ENCODE measurements at regions not wholly inside any gene's neighbourhood (a gene's known extent, or its start where the extent isn't known, plus 50 kb on each side); places are given as distances from the start of the nearest gene placed in this dataset.

DNA sequence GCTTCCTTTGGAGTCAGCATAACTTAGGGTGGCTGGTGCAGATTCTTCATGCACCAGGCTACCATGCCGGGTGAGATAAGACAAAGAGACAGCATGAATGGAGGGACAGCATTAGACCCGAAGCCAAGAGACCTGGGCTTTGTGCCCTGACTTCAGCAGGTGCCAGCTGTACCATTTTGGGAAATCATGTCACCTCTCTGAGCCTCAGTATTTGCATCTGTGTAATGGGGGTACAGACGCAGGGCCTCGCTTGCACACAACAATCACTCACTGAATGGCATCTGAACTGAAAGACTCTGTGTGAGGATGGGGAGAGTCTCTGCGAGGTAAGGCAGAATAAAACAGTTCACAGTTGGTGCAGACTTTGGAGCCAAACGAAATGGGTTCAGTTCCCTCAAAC lies 1053.7 kb downstream of the VRK1 start:
- no peak for ATAC-seq
- Histone ChIP-seq H3K9ac (ENCODE audit: insufficient read depth, low read depth, low read length) (no peak overlapping the region), H3K36me3 (replicated peaks in 1 of 2; ENCODE audit: control insufficient read depth in 1 of 2, insufficient read depth in 2 of 2, low read length in 2 of 2) (no peaks in the 10 kb centered on the region), H4K20me1 (ENCODE audit: insufficient read depth, low read length) (no peaks in the 10 kb centered on the region), H3K27ac (ENCODE audit: extremely low read length, insufficient read depth, low read length) (no peak overlapping the region), H3K27me3 (ENCODE audit: control insufficient read depth in 1 of 2, insufficient read depth in 2 of 2, low read length in 2 of 2) (no peaks in the 10 kb centered on the region), H3K79me2 (ENCODE audit: insufficient read depth, low read length) (no peaks in the 10 kb centered on the region), H3K4me3 (replicated peaks in 1 of 3; ENCODE audit: insufficient read depth in 1 of 3, low read depth in 2 of 3, low read length in 3 of 3) (no peak overlapping the region), H2AFZ (ENCODE audit: low read length) (no peak overlapping the region), H3K4me1 (ENCODE audit: insufficient read depth, low read length) (no peaks in the 10 kb centered on the region), H3K9me3 (ENCODE audit: low read length) (peaks cover 8% of the 10 kb centered on the region), H3K4me2 (ENCODE audit: low read depth, low read length) (no peak overlapping the region)
- ChIA-PET CTCF (ENCODE audit: low intra/inter-chr PET ratio, low total read pairs) (no interaction called here), POLR2A (no interaction called here)
- FAIRE-seq: no peak
- no peak for TF ChIP-seq RBAK (CRISPR knock-in tag; IDR thresholded peaks at IDR 0.05)
- no TSS peak for BruUV-seq (replicated peaks)
- in situ Hi-C loops (cut with HindIII; ENCODE audit: extremely low pct_ligation_motif_present, low pct_unique_long_range_greater_than_20kb): no loop called here
- 0% methylated on average over 3 of the region's 6 CpGs for WGBS (ENCODE audit: low lambda C conversion rate)
- intact Hi-C loops (cut with micrococcal nuclease; ENCODE audit: unreplicated experiment): no loop called here
- DNase-seq (ENCODE audit: low spot score): no peak

DNA sequence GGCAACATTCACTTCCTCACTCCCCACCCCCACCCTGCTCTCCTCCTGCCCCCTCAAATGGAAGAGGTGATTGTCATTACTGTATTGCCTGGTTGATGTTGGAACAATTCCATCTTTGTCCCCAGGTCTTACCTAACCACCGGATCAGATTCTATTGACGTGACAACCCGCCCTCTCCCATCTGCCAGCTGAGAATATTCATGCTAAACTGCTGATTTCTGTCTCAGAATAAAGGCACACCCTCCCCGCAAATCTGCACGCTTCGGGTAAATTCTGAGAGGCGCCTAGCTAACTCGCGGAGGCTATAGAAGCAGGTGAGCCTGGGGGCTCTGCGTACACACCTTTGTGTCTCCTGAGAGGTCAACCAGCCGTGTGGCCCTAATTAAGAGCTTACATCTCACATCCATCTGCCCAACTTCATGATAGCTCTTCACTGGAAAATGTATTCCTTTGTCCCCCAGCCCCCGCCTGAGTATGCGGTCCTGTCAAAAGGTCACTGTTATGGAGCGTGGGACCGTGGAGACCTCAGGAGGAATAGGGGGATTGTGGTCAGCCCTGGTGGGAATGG lies 1054.3 kb downstream of the VRK1 start:
- Histone ChIP-seq H3K79me2 (ENCODE audit: insufficient read depth, low read length) (no peaks in the 10 kb centered on the region), H3K9ac (ENCODE audit: insufficient read depth, low read depth, low read length) (no peak overlapping the region), H3K4me3 (replicated peaks in 1 of 3; ENCODE audit: insufficient read depth in 1 of 3, low read depth in 2 of 3, low read length in 3 of 3) (no peak overlapping the region), H3K4me2 (ENCODE audit: low read depth, low read length) (no peak overlapping the region), H4K20me1 (ENCODE audit: insufficient read depth, low read length) (no peaks in the 10 kb centered on the region), H2AFZ (ENCODE audit: low read length) (no peak overlapping the region), H3K4me1 (ENCODE audit: insufficient read depth, low read length) (no peaks in the 10 kb centered on the region), H3K36me3 (replicated peaks in 1 of 2; ENCODE audit: control insufficient read depth in 1 of 2, insufficient read depth in 2 of 2, low read length in 2 of 2) (no peaks in the 10 kb centered on the region), H3K9me3 (ENCODE audit: low read length) (peaks cover 2% of the 10 kb centered on the region; the same call in 1 of the 2 replicates), H3K27ac (ENCODE audit: extremely low read length, insufficient read depth, low read length) (no peak overlapping the region), H3K27me3 (ENCODE audit: control insufficient read depth in 1 of 2, insufficient read depth in 2 of 2, low read length in 2 of 2) (no peaks in the 10 kb centered on the region)
- ATAC-seq (no peak), DNase-seq (ENCODE audit: low spot score) (no peak), FAIRE-seq (no peak)
- in situ Hi-C loops (cut with HindIII; ENCODE audit: extremely low pct_ligation_motif_present, low pct_unique_long_range_greater_than_20kb): no loop called here
- POLR2A ChIA-PET: no interaction called here
- intact Hi-C loops (cut with micrococcal nuclease; ENCODE audit: unreplicated experiment): no loop called here
- CTCF ChIA-PET (ENCODE audit: low intra/inter-chr PET ratio, low total read pairs): no interaction called here
- no peak for TF ChIP-seq SUZ12 (IDR thresholded peaks at IDR 0.05; ENCODE audit: low read depth, low read length)
- no TSS peak for BruUV-seq (replicated peaks)
- 56% methylated on average over 15 of the region's 15 CpGs for WGBS (ENCODE audit: low lambda C conversion rate)

DNA sequence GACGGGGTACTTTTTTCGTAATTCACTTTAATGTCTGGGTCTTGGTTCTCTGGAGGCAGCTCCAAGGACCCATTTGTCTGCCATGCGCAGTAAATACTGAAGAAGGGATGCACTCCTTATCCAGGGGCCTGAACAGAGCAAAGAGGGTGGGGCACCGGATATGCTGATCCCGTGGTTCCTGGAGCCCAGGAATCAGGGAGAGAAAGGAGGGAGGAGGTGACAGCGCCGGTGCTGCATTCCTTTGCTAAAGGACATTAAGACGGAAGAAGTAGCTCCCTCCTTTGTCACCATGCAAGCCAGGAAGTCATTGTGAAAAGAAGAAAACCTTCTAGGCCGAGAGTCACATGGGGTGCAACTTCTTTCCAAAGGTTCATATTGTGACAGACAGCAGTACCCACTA lies 1057.7 kb downstream of the VRK1 start:
- 17% methylated on average over 9 of the region's 9 CpGs for WGBS (ENCODE audit: low lambda C conversion rate)
- in situ Hi-C loops (cut with HindIII; ENCODE audit: extremely low pct_ligation_motif_present, low pct_unique_long_range_greater_than_20kb) (no loop called here), intact Hi-C loops (cut with micrococcal nuclease; ENCODE audit: unreplicated experiment) (no loop called here)
- H4K20me1 ChIP-seq (ENCODE audit: insufficient read depth, low read length): no peaks in the 10 kb centered on the region
- ChIA-PET POLR2A (no interaction called here), CTCF (ENCODE audit: low intra/inter-chr PET ratio, low total read pairs) (no interaction called here)
- no peak overlapping the region for H3K4me2 ChIP-seq (ENCODE audit: low read depth, low read length)
- H3K27ac ChIP-seq (ENCODE audit: extremely low read length, insufficient read depth, low read length): no peak overlapping the region
- H3K9ac ChIP-seq (ENCODE audit: insufficient read depth, low read depth, low read length): no peak overlapping the region
- no peak overlapping the region for H2AFZ ChIP-seq (ENCODE audit: low read length)
- no peak overlapping the region for H3K4me3 ChIP-seq (replicated peaks in 1 of 3; ENCODE audit: insufficient read depth in 1 of 3, low read depth in 2 of 3, low read length in 3 of 3)
- FAIRE-seq: no peak
- DNase-seq (ENCODE audit: low spot score): no peak
- no peaks in the 10 kb centered on the region for H3K27me3 ChIP-seq (ENCODE audit: control insufficient read depth in 1 of 2, insufficient read depth in 2 of 2, low read length in 2 of 2)
- ATAC-seq: no peak
- H3K9me3 ChIP-seq (ENCODE audit: low read length): peaks cover 17% of the 10 kb centered on the region
- BruUV-seq (replicated peaks): no TSS peak
- H3K36me3 ChIP-seq (replicated peaks in 1 of 2; ENCODE audit: control insufficient read depth in 1 of 2, insufficient read depth in 2 of 2, low read length in 2 of 2): no peaks in the 10 kb centered on the region
- H3K4me1 ChIP-seq (ENCODE audit: insufficient read depth, low read length): no peaks in the 10 kb centered on the region
- H3K79me2 ChIP-seq (ENCODE audit: insufficient read depth, low read length): no peaks in the 10 kb centered on the region
- TF ChIP-seq ADNP (CRISPR knock-in tag; IDR thresholded peaks at IDR 0.05) (no peak), TCF7L2 (IDR thresholded peaks at IDR 0.05; ENCODE audit: low read depth, low read length) (no peak), REL (CRISPR knock-in tag; conservative IDR thresholded peaks at IDR 0.05) (no peak), DR1 (CRISPR knock-in tag; IDR thresholded peaks at IDR 0.05) (no peak), GTF2F1 (IDR thresholded peaks at IDR 0.05; ENCODE audit: low read length) (no peak), ZNF670 (CRISPR knock-in tag; IDR thresholded peaks at IDR 0.05; ENCODE audit: borderline replicate concordance) (no peak), ZNF343 (CRISPR knock-in tag; IDR thresholded peaks at IDR 0.05) (no peak), ZNF121 (CRISPR knock-in tag; IDR thresholded peaks at IDR 0.05) (no peak), SYNCRIP (IDR thresholded peaks at IDR 0.05; ENCODE audit: insufficient read depth, low read depth, low read length) (no peak)
- TF ChIP-seq, protein P1, sequence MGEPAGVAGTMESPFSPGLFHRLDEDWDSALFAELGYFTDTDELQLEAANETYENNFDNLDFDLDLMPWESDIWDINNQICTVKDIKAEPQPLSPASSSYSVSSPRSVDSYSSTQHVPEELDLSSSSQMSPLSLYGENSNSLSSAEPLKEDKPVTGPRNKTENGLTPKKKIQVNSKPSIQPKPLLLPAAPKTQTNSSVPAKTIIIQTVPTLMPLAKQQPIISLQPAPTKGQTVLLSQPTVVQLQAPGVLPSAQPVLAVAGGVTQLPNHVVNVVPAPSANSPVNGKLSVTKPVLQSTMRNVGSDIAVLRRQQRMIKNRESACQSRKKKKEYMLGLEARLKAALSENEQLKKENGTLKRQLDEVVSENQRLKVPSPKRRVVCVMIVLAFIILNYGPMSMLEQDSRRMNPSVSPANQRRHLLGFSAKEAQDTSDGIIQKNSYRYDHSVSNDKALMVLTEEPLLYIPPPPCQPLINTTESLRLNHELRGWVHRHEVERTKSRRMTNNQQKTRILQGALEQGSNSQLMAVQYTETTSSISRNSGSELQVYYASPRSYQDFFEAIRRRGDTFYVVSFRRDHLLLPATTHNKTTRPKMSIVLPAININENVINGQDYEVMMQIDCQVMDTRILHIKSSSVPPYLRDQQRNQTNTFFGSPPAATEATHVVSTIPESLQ (CRISPR knock-in tag; conservative IDR thresholded peaks at IDR 0.05): no peak

All from HepG2 (cell line).